Esophagus (tissue), 2 donors: ENCODE measurements at regions not wholly inside any gene's neighbourhood (a gene's known extent, or its start where the extent isn't known, plus 50 kb on each side); places are given as distances from the start of the nearest gene placed in this dataset.
A peak's percentile ranks its signal among the peaks of the same experiment; 100 is the strongest.
"Not testable (repeated sequence)": the region's sequence is repeated elsewhere in the genome, so short reads cannot be mapped to it uniquely, and the experiment has no call there.

Experiments used
- H3K27ac ChIP-seq, 2 donors: one replicate each; pipeline ENCODE4 v1.5.1; 2013; ENCODE audit warnings: low read depth in 2 of 2, mild to moderate bottlenecking in 2 of 2, inconsistent platforms in 1 of 2, low read length in 1 of 2, moderate library complexity in 1 of 2
- H3K27me3 ChIP-seq, 2 donors: one replicate each; pipeline ENCODE4 v1.6.1; 2013; ENCODE audit warnings: low read length in 2 of 2, control low read depth in 1 of 2, mild to moderate bottlenecking in 1 of 2; ENCODE audit not compliant: insufficient read depth in 2 of 2, control insufficient read depth in 1 of 2
- H3K36me3 ChIP-seq, 2 donors: one replicate each; pipeline ENCODE4 v1.6.1; 2013; ENCODE audit warnings: low read length in 1 of 2; ENCODE audit not compliant: control insufficient read depth in 2 of 2, insufficient read depth in 2 of 2
- H3K4me1 ChIP-seq, 2 donors: one replicate each; pipeline ENCODE4 v1.6.1; 2013; ENCODE audit warnings: low read length in 1 of 2; ENCODE audit not compliant: control insufficient read depth in 2 of 2, insufficient read depth in 2 of 2
- H3K4me3 ChIP-seq, 2 donors: one replicate each; pipeline ENCODE4 v1.5.1; 2013; ENCODE audit warnings: low read length in 2 of 2, mild to moderate bottlenecking in 2 of 2, low read depth in 1 of 2, moderate library complexity in 1 of 2
- H3K9me3 ChIP-seq, 2 donors: one replicate each; pipeline ENCODE4 v1.6.1; 2013; ENCODE audit warnings: mild to moderate bottlenecking in 2 of 2, low read depth in 1 of 2, low read length in 1 of 2, moderate library complexity in 1 of 2; ENCODE audit not compliant: control insufficient read depth in 2 of 2, insufficient read depth in 1 of 2
- WGBS, 2 donors: extraction: QIAGEN DNeasy Blood & Tissue Kit; methylation state at CpG; one replicate each; pipeline ENCODE4 v1.1.7; 2013; 5-methylcytosine and 5-hydroxymethylcytosine counted together
- donor health status: healthy with polysubstance abuse.
- donor health status: Bipolar disorder and iron deficiency.

DNA sequence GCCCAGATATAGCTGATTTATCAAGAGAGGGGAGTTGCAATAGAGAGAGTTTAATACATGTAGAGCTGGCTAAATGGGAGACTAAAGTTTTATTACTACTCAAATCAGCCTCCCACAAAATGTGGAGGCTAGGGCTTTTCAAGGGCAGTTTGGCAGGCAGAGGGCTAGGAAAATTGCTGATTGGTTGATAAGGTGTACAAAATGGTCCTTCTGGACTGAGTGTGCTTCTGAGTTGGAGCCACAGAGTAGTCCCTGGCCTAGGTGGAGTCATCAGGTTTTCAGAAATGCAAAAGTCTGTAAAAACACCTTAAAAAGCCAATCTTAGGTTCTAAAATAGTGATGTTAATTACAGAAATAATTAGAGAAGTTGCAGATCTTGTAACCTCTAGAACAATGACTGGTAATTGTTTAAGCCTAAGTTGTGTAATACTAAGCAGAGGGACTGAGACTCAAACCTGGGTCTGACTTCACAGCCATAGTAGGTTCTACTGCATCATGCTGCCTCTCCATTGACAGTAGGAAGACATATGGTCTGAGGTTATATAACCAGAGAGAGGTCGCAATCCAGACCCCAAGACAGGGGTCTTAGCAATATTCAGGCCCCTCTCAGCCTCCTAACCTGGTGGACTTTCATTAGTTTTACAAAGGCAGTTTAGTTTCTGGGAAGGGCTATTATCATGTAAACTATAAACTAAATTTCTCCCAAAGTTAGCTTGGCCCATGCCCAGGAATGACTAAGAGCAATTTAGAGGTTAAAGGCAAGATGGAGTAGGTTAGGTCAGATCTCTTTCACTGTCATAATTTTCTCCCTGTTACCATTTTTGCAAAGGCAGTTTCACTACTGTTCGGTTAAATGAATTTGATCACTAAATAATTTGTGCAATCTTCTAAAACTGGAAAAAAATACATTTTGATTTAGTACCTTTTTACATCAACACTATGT is 186.3 kb upstream of the WSB1 start:
- H3K9me3 ChIP-seq, H3K27ac ChIP-seq, H3K27me3 ChIP-seq, H3K4me3 ChIP-seq, H3K4me1 ChIP-seq, H3K36me3 ChIP-seq: not testable (repeated sequence)
- 58 to 61% methylated on average over 2 of the region's 2 CpGs for WGBS, 2 donors

DNA sequence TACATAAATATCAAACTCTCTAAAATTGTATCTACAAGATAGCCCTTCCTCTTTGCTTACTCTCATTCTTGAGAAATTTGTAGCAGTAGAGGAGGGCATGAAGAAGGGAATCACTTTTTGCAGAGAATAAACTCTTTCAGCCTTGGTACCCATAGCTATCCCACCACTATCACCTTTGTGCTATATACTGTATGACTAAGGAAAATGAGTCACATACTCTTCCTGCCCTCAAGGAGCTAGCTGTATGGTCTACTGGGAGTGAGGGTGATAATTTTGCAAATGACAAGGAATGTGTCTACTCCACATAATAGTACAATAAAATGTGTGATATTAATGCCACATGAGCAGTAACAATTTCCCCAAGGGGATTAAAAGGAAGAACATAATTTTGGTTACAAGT is 184.6 kb upstream of the WSB1 start:
- H3K27ac ChIP-seq = no peak overlapping the region
- no peaks in the 10 kb centered on the region for H3K4me1 ChIP-seq
- no peak overlapping the region for H3K4me3 ChIP-seq
- no peaks in the 10 kb centered on the region for H3K36me3 ChIP-seq
- H3K27me3 ChIP-seq = no peaks in the 10 kb centered on the region
- H3K9me3 ChIP-seq = no peaks in the 10 kb centered on the region

DNA sequence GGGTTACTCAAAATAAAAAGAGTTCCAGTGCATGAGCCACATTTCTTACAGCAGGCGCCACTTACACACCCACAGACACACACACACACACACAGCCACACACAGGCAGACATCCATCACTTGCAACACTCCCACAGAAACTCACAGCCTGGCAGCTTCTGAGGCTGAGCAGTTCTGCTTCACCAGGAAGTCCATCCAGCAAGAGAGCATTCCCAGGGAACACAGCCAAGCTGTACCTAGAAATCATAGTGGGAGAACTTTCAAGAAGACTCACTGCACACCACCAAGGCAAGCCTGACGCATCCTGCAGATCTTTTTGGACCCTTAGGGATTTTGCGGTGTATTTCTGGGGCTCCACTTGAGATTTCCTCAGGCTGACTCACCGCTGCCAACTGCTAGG is 140.9 kb upstream of the WSB1 start:
- WGBS, 2 donors = 83 to 88% methylated on average over 4 of the region's 4 CpGs
- Histone ChIP-seq H3K9me3 (peaks cover 0 to 6% of the 10 kb centered on the region in 2 donors), H3K4me3 (no peak overlapping the region), H3K4me1 (no peaks in the 10 kb centered on the region), H3K27me3 (peaks cover 0 to 3% of the 10 kb centered on the region in 2 donors), H3K27ac (no peak overlapping the region), H3K36me3 (no peaks in the 10 kb centered on the region)

DNA sequence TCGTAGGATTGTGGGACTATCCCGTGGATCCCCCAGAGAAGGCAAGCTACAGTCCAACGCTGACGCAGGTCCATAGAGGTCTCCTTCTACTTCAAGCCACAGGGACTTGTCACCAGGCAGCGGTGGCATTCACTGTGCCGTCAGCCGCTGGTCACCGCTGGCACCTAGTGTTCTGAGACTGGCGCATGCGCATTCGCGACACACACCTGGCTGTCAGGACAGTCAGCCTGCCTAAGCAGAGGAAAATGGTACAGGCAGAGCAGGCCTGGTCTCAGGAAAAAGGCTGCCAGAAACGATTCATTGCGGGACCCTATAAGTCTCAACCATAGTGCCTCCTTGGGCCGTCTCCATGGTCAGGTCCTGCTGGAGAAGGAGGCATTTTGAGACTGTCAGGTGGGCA is 138.0 kb upstream of the WSB1 start:
- peaks cover 0 to 3% of the 10 kb centered on the region in 2 donors for H3K27me3 ChIP-seq
- H3K9me3 ChIP-seq = peaks cover 0 to 6% of the 10 kb centered on the region in 2 donors
- no peaks in the 10 kb centered on the region for H3K4me1 ChIP-seq
- H3K36me3 ChIP-seq = no peaks in the 10 kb centered on the region
- H3K27ac ChIP-seq = no peak overlapping the region
- no peak overlapping the region for H3K4me3 ChIP-seq
- 89 to 94% methylated on average over 15 of the region's 15 CpGs for WGBS, 2 donors

DNA sequence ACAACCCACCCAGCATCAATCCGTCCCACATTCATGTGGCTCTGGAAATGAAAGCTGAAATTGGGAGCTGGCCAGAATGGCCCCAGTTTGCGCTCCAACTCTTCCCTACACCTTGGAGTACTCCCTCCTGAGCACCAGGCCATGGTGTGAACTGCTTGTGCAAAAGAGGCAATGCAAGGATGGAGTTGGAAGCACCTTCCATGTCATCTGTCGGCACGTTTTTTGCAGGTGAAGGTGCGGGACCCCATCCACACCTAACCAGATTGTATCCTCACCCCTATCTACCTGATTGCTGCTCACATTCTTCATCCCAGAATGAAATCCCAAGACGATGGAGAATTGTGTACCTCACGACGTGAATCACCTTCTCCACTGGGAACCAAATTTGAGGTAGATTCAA is 136.6 kb upstream of the WSB1 start:
- Histone ChIP-seq H3K4me1 (no peaks in the 10 kb centered on the region), H3K36me3 (no peaks in the 10 kb centered on the region), H3K27me3 (peaks cover 0 to 3% of the 10 kb centered on the region in 2 donors), H3K4me3 (no peak overlapping the region), H3K9me3 (peaks cover 0 to 6% of the 10 kb centered on the region in 2 donors), H3K27ac (no peak overlapping the region)
- 80 to 86% methylated on average over 8 of the region's 8 CpGs for WGBS, 2 donors

DNA sequence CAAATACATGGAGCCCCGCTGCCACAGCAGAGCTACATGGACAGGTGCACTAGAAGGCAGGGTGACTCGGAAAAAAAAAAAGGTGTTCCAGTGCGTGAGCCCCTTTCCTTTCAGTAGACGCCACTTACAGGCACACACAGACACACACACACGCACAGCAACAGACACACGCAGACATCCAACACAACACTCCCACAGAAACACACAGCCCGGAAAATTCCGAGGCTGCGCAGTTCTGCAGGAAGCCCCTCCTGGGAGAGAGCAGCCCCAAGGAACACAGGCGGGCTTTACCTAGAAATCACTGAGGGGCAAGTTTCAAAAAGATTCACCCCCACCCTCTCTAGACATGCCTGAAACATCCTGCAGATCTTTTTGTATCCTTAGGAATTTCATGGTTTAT is 136.0 kb upstream of the WSB1 start:
- H3K9me3 ChIP-seq = peaks cover 0 to 6% of the 10 kb centered on the region in 2 donors
- WGBS, 2 donors = 85 to 88% methylated on average over 10 of the region's 10 CpGs
- no peak overlapping the region for H3K4me3 ChIP-seq
- no peaks in the 10 kb centered on the region for H3K4me1 ChIP-seq
- H3K27ac ChIP-seq = no peak overlapping the region
- peaks cover 0 to 3% of the 10 kb centered on the region in 2 donors for H3K27me3 ChIP-seq
- no peaks in the 10 kb centered on the region for H3K36me3 ChIP-seq

DNA sequence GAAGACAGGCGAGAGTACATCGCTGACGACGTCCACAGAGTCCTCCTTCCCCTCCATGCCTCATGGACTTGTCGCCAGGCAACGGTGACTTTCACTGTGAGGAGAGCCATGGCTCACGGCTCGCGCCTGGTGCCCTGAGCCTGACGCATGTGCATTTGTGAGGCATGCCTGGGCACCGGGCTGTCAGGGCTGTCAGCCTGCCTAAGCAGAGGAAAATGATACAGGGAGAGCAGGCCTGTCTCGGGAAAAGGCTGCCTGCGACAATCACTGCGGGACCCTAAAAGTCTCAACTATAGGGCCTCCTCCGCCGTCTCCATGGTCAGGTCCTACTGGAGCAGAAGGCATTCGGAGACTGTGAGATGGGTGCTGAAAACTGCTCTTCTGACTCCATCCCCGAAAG is 135.5 kb upstream of the WSB1 start:
- 91 to 93% methylated on average over 18 of the region's 18 CpGs for WGBS, 2 donors
- Histone ChIP-seq H3K27ac (no peak overlapping the region), H3K9me3 (peaks cover 0 to 6% of the 10 kb centered on the region in 2 donors), H3K36me3 (no peaks in the 10 kb centered on the region), H3K27me3 (peaks cover 0 to 3% of the 10 kb centered on the region in 2 donors), H3K4me1 (no peaks in the 10 kb centered on the region), H3K4me3 (no peak overlapping the region)

DNA sequence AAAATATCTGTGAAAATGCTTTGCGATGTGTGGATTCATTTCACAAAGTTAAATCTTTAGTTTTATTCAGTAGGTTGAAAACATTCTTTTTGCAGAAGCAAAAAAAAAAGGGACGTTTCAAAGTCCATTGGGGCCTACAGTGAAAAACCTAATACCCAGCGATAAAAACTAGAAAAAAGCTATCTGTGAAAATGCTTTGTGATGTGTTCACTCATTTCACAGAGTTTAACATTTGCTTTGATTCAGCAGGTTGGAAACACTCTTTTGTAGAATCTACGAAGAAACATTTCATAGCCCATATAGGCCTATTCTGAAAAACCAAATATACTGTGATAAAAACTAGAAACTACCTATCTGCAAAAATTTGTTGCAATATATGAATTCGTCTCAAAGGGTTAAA is 113.6 kb upstream of the WSB1 start:
- H3K4me1 ChIP-seq = no peaks in the 10 kb centered on the region
- H3K27ac ChIP-seq = no peak overlapping the region
- WGBS, 2 donors = 86% methylated on average over 5 of the region's 5 CpGs
- H3K9me3 ChIP-seq = no peaks in the 10 kb centered on the region
- H3K4me3 ChIP-seq = no peak overlapping the region
- no peaks in the 10 kb centered on the region for H3K27me3 ChIP-seq
- no peaks in the 10 kb centered on the region for H3K36me3 ChIP-seq

DNA sequence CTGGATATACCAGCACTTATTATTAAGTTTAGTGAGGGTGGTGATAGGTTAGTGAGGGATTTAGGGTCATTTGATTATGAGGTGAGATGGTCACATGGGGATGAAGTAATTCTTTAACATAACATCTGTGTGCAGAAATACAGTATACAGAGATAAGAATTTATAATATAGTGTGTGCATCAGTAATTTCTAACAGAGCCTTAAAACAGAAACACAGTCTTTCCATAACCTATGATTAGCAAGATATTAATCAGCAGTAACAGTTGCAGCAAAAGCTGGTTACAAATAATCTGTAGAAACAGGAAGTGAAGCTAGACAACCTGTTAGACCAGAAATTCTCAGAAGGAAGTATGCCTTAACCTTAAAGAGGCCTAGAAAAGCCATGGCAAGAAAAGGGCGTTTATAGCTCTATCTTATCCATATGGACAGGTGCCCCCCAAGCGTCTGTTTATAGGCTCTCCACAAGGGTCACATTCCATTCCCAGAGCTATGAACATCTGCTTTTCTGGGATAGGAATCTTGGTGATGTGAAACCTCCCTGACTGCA is 112.5 kb upstream of the WSB1 start:
- WGBS, 2 donors = 51 to 65% methylated on average over 2 of the region's 2 CpGs
- H3K27me3 ChIP-seq = not testable (repeated sequence)

DNA sequence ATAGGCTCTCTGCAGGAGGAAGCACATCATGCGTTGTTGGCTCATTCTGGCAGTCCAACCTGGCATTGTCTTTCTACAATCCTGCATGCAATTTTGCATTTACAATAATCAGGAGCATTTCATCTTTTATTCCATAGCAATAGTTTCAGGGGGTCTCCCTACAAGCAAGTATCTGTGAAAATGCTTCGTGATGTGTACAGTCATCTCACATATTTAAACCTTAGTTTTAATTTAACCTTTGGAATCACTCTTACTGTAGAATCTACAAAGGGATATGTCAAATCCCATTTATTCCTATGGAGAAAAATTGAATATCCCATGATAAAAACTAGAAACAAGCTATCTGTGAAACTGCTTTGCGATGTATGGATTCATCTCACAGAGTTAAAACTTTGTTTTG is 112.0 kb upstream of the WSB1 start:
- Histone ChIP-seq H3K4me3 (no peak overlapping the region), H3K4me1 (no peaks in the 10 kb centered on the region), H3K27me3 (no peaks in the 10 kb centered on the region), H3K9me3 (no peaks in the 10 kb centered on the region), H3K36me3 (no peaks in the 10 kb centered on the region), H3K27ac (peak overlapping the region in 1 of 2 donors; percentile 13)
- WGBS, 2 donors = 84 to 85% methylated on average over 3 of the region's 3 CpGs

More for the DNA sequence above, 112.5 kb upstream of the WSB1 start:
- not testable (repeated sequence) for H3K36me3 ChIP-seq, H3K4me3 ChIP-seq, H3K4me1 ChIP-seq, H3K9me3 ChIP-seq
- peak overlapping the region in 1 of 2 donors; percentile 13 for H3K27ac ChIP-seq
